ENCODE measurements at regions not wholly inside any gene's neighbourhood (a gene's known extent, or its start where the extent isn't known, plus 50 kb on each side); places are given as distances from the start of the nearest gene placed in this dataset.
"Not testable (repeated sequence)": the region's sequence is repeated elsewhere in the genome, so short reads cannot be mapped to it uniquely, and the experiment has no call there.

GRCh38 chr11:25456211-25456610, 875.7 kb upstream of the ANO3 start:
- in situ Hi-C loops (cut with HindIII; ENCODE audit: low sequenced_read_pairs), result no loop called here
- no peak for DNase-seq (ENCODE audit: low spot score)

- no peak for DNase-seq (ENCODE audit: low spot score)
- in situ Hi-C loops (cut with HindIII; ENCODE audit: low sequenced_read_pairs), result no loop called here
Measured at GRCh38 chr11:25483915-25484635, 847.9 kb upstream of the ANO3 start.

GRCh38 chr11:25485315-25485714, 846.6 kb upstream of the ANO3 start:
- in situ Hi-C loops (cut with HindIII; ENCODE audit: low sequenced_read_pairs), result no loop called here
- DNase-seq (ENCODE audit: low spot score), result no peak

GRCh38 chr11:25486338-25486737, 845.6 kb upstream of the ANO3 start:
- DNase-seq (ENCODE audit: low spot score); in situ Hi-C loops (cut with HindIII; ENCODE audit: low sequenced_read_pairs): not testable (repeated sequence)

- in situ Hi-C loops (cut with HindIII; ENCODE audit: low sequenced_read_pairs); DNase-seq (ENCODE audit: low spot score): not testable (repeated sequence)
Measured at GRCh38 chr11:25488176-25488575, 843.8 kb upstream of the ANO3 start.

GRCh38 chr11:25501426-25501825, 830.5 kb upstream of the ANO3 start:
- DNase-seq (ENCODE audit: low spot score); in situ Hi-C loops (cut with HindIII; ENCODE audit: low sequenced_read_pairs): not testable (repeated sequence)

- in situ Hi-C loops (cut with HindIII; ENCODE audit: low sequenced_read_pairs), result no loop called here
- no peak for DNase-seq (ENCODE audit: low spot score)
Measured at GRCh38 chr11:25515576-25515975, 816.4 kb upstream of the ANO3 start.

- no peak for DNase-seq (ENCODE audit: low spot score)
- in situ Hi-C loops (cut with HindIII; ENCODE audit: low sequenced_read_pairs), result no loop called here
Measured at GRCh38 chr11:25520459-25520858, 811.5 kb upstream of the ANO3 start.

- in situ Hi-C loops (cut with HindIII; ENCODE audit: low sequenced_read_pairs), result no loop called here
- no peak for DNase-seq (ENCODE audit: low spot score)
Measured at GRCh38 chr11:25527841-25528240, 804.1 kb upstream of the ANO3 start.

GRCh38 chr11:25529572-25529971, 802.4 kb upstream of the ANO3 start:
- DNase-seq (ENCODE audit: low spot score), result no peak
- in situ Hi-C loops (cut with HindIII; ENCODE audit: low sequenced_read_pairs), result no loop called here

GRCh38 chr11:25535467-25536272, 796.3 kb upstream of the ANO3 start:
- DNase-seq (ENCODE audit: low spot score), result no peak
- in situ Hi-C loops (cut with HindIII; ENCODE audit: low sequenced_read_pairs), result no loop called here

- in situ Hi-C loops (cut with HindIII; ENCODE audit: low sequenced_read_pairs), result no loop called here
- DNase-seq (ENCODE audit: low spot score), result no peak
Measured at GRCh38 chr11:25536289-25536688, 795.6 kb upstream of the ANO3 start.

GRCh38 chr11:25537393-25537792, 794.5 kb upstream of the ANO3 start:
- DNase-seq (ENCODE audit: low spot score), result no peak
- in situ Hi-C loops (cut with HindIII; ENCODE audit: low sequenced_read_pairs), result no loop called here

- in situ Hi-C loops (cut with HindIII; ENCODE audit: low sequenced_read_pairs), result no loop called here
- no peak for DNase-seq (ENCODE audit: low spot score)
Measured at GRCh38 chr11:25547292-25547691, 784.6 kb upstream of the ANO3 start.

- no peak for DNase-seq (ENCODE audit: low spot score)
- in situ Hi-C loops (cut with HindIII; ENCODE audit: low sequenced_read_pairs), result no loop called here
Measured at GRCh38 chr11:25562417-25562816, 769.5 kb upstream of the ANO3 start.

- DNase-seq (ENCODE audit: low spot score), result no peak
- in situ Hi-C loops (cut with HindIII; ENCODE audit: low sequenced_read_pairs), result no loop called here
Measured at GRCh38 chr11:25565846-25566245, 766.1 kb upstream of the ANO3 start.

- in situ Hi-C loops (cut with HindIII; ENCODE audit: low sequenced_read_pairs), result no loop called here
- DNase-seq (ENCODE audit: low spot score), result no peak
Measured at GRCh38 chr11:25566298-25567200, 765.4 kb upstream of the ANO3 start.

- in situ Hi-C loops (cut with HindIII; ENCODE audit: low sequenced_read_pairs), result no loop called here
- DNase-seq (ENCODE audit: low spot score), result no peak
Measured at GRCh38 chr11:25576320-25576719, 755.6 kb upstream of the ANO3 start.

- DNase-seq (ENCODE audit: low spot score); in situ Hi-C loops (cut with HindIII; ENCODE audit: low sequenced_read_pairs): not testable (repeated sequence)
Measured at GRCh38 chr11:25579554-25579953, 752.4 kb upstream of the ANO3 start.

GRCh38 chr11:25583596-25583995, 748.3 kb upstream of the ANO3 start:
- no peak for DNase-seq (ENCODE audit: low spot score)
- in situ Hi-C loops (cut with HindIII; ENCODE audit: low sequenced_read_pairs), result no loop called here
